Ovary (tissue), 7 donors: ENCODE measurements at regions not wholly inside any gene's neighbourhood (a gene's known extent, or its start where the extent isn't known, plus 50 kb on each side); places are given as distances from the start of the nearest gene placed in this dataset.

Experiments
- DNase-seq, 5 donors: peaks; one replicate each; pipeline ENCODE4 v3.0.0-alpha.2; 2019 to 2020
- H3K27ac ChIP-seq, 2 donors: fragments of 200-600 bp; one replicate each; pipeline versions ENCODE4 v1.5.1 to v1.8.0; 2019 to 2022
- H3K27me3 ChIP-seq: fragments of 200-600 bp; one replicate; pipeline ENCODE4 v1.8.0; 2022
- H3K36me3 ChIP-seq: fragments of 200-600 bp; sonication (generic); one replicate; pipeline ENCODE4 v1.5.1; 2019
- H3K4me1 ChIP-seq: one replicate; pipeline ENCODE4 v1.8.1; 2013; ENCODE audit warnings: mild to moderate bottlenecking, moderate library complexity; ENCODE audit not compliant: insufficient read depth
- H3K4me3 ChIP-seq: fragments of 200-600 bp; sonication (generic); one replicate; pipeline ENCODE4 v1.5.1; 2017
- H3K9me3 ChIP-seq, 2 donors: fragments of 200-600 bp in 1 of 2; sonication (generic) in 1 of 2; one replicate each; pipeline versions ENCODE4 v1.5.1 to v1.8.1; 2013 to 2019; ENCODE audit warnings: mild to moderate bottlenecking in 1 of 2, moderate library complexity in 1 of 2
- EP300 ChIP-seq: sonication (generic); formaldehyde crosslinking; IDR thresholded peaks from one replicate; pipeline ENCODE4 v1.6.1; 2017; ENCODE audit warnings: antibody characterized with exemption
- POLR2A ChIP-seq: fragments of 450-650 bp; IDR thresholded peaks from one replicate; pipeline ENCODE4 v1.6.1; 2017; ENCODE audit warnings: antibody characterized with exemption, mild to moderate bottlenecking, moderate library complexity
- WGBS, 3 donors: extraction: QIAGEN DNeasy Blood & Tissue Kit in 1 of 3; methylation state at CpG; one replicate each; pipeline versions ENCODE4 v1.1.5 to v1.1.7; 2013 to 2017; 5-methylcytosine and 5-hydroxymethylcytosine counted together
- intact Hi-C, 4 donors: fragments of 100-400 bp; cut with DNase I; formaldehyde crosslinking; loops; one replicate each; pipeline versions ENCODE4 v1.11.0 to v1.15.1; 2022 to 2023
- TF ChIP-seq, protein P1 (sequence below), 3 donors: fragments of 450-650 bp in 2 of 3; fragments of 200-600 bp in 1 of 3; IDR thresholded peaks; one replicate each; pipeline versions ENCODE4 v1.5.1 to v1.8.0; 2016 to 2022; ENCODE audit warnings: antibody characterized with exemption in 3 of 3, mild to moderate bottlenecking in 1 of 3
- donor health status: DM: no; HTN: no; CAD: no; lungs with moderate emphysema.
- donor health status: DM: no; HTN: no; CAD: no.
- donor health status: Bipolar disorder and iron deficiency.
- donor health status: DM: no; HTN: no; CAD: no.
- donor health status: DM: yes; HTN: yes; CAD: no.

GRCh38 chr4:12452291-12452690 is 1023.6 kb upstream of the HS3ST1 start:
- DNase-seq: no peak
- no peak overlapping the region for H3K4me3 ChIP-seq
- H3K4me1 ChIP-seq: no peaks in the 10 kb centered on the region
- no peaks in the 10 kb centered on the region for H3K36me3 ChIP-seq
- no peaks in the 10 kb centered on the region for H3K9me3 ChIP-seq
- whole genome bisulfite sequencing, 3 donors: 85 to 94% (median 89%) methylated on average over 3 of the region's 3 CpGs
- H3K27ac ChIP-seq: no peak overlapping the region
- intact Hi-C loops: no loop called here
- TF ChIP-seq POLR2A: no peak
- TF ChIP-seq, protein P1, sequence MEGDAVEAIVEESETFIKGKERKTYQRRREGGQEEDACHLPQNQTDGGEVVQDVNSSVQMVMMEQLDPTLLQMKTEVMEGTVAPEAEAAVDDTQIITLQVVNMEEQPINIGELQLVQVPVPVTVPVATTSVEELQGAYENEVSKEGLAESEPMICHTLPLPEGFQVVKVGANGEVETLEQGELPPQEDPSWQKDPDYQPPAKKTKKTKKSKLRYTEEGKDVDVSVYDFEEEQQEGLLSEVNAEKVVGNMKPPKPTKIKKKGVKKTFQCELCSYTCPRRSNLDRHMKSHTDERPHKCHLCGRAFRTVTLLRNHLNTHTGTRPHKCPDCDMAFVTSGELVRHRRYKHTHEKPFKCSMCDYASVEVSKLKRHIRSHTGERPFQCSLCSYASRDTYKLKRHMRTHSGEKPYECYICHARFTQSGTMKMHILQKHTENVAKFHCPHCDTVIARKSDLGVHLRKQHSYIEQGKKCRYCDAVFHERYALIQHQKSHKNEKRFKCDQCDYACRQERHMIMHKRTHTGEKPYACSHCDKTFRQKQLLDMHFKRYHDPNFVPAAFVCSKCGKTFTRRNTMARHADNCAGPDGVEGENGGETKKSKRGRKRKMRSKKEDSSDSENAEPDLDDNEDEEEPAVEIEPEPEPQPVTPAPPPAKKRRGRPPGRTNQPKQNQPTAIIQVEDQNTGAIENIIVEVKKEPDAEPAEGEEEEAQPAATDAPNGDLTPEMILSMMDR (IDR thresholded peaks at IDR 0.05): no peak
- TF ChIP-seq EP300: no peak
- H3K27me3 ChIP-seq: no peaks in the 10 kb centered on the region

- Histone ChIP-seq H3K36me3 (no peaks in the 10 kb centered on the region), H3K27me3 (no peaks in the 10 kb centered on the region), H3K9me3 (no peaks in the 10 kb centered on the region), H3K4me1 (peaks cover 6% of the 10 kb centered on the region), H3K4me3 (no peak overlapping the region), H3K27ac (no peak overlapping the region)
- 16 to 23% (median 18%) methylated on average over 3 of the region's 3 CpGs for WGBS, 3 donors
- intact Hi-C loops: no loop called here
- DNase-seq: no peak
- TF ChIP-seq POLR2A (no peak), EP300 (no peak)
- TF ChIP-seq, protein P1 (IDR thresholded peaks at IDR 0.05): no peak
Measured at GRCh38 chr4:12447451-12447850, 1018.8 kb upstream of the HS3ST1 start.

DNA sequence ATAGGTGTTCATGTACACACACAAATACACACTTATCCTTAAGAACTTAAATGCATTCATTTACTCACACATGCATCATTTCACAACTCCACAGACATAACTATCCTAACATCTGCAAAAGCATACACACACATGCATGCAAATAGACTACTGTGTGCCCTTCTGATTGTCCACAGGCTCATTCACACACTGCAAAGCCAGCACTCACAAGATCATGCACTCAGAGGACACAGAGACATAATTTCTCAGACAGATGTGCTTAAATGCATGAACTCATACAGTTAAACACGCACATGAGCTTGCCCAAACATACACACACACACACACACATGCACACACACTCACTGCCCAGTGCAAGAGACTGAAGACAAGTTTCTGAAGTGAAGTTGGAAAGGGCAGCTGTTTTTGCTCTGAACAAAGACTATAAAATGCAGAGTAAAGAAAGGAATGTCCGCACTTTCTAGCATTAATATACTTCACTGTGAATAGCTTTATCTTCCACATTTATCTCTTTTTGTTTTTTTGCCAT is 1018.0 kb upstream of the HS3ST1 start:
- peak in 2 of 5 donors; percentile 10 to 12 for DNase-seq
- intact Hi-C loops: no loop called here
- no peaks in the 10 kb centered on the region for H3K36me3 ChIP-seq
- H3K4me3 ChIP-seq: no peak overlapping the region
- 19 to 28% (median 22%) methylated on average over 2 of the region's 2 CpGs for WGBS, 3 donors
- no peaks in the 10 kb centered on the region for H3K27me3 ChIP-seq
- no peaks in the 10 kb centered on the region for H3K9me3 ChIP-seq
- TF ChIP-seq, protein P1 (IDR thresholded peaks at IDR 0.05): no peak
- TF ChIP-seq EP300 (no peak), POLR2A (no peak)
- H3K4me1 ChIP-seq: peaks cover 6% of the 10 kb centered on the region
- H3K27ac ChIP-seq: no peak overlapping the region

- no peak for DNase-seq
- H3K27ac ChIP-seq: no peak overlapping the region
- TF ChIP-seq, protein P1 (IDR thresholded peaks at IDR 0.05): no peak
- no peak for TF ChIP-seq EP300
- no peaks in the 10 kb centered on the region for H3K27me3 ChIP-seq
- H3K9me3 ChIP-seq: no peaks in the 10 kb centered on the region
- WGBS, 3 donors: 15 to 31% (median 19%) methylated on average over 5 of the region's 5 CpGs
- H3K36me3 ChIP-seq: no peaks in the 10 kb centered on the region
- H3K4me1 ChIP-seq: peaks cover 6% of the 10 kb centered on the region
- intact Hi-C loops: no loop called here
- no peak overlapping the region for H3K4me3 ChIP-seq
Measured at GRCh38 chr4:12446256-12446655, 1017.6 kb upstream of the HS3ST1 start.
